Head of caudate nucleus (tissue), 42 donors: ENCODE measurements at regions not wholly inside any gene's neighbourhood (a gene's known extent, or its start where the extent isn't known, plus 50 kb on each side); places are given as distances from the start of the nearest gene placed in this dataset.
"Not testable (repeated sequence)": the region's sequence is repeated elsewhere in the genome, so short reads cannot be mapped to it uniquely, and the experiment has no call there.

Experiments
- DNase-seq, 42 donors: peaks; one replicate each; pipeline versions ENCODE4 v3.0.0 to v3.0.0-alpha.2; 2020 to 2021; ENCODE audit warnings: mixed read lengths in 7 of 42
- intact Hi-C: fragments of 100-400 bp; cut with DNase I; formaldehyde crosslinking; loops from one replicate; pipeline ENCODE4 v1.15.0; 2022

DNA sequence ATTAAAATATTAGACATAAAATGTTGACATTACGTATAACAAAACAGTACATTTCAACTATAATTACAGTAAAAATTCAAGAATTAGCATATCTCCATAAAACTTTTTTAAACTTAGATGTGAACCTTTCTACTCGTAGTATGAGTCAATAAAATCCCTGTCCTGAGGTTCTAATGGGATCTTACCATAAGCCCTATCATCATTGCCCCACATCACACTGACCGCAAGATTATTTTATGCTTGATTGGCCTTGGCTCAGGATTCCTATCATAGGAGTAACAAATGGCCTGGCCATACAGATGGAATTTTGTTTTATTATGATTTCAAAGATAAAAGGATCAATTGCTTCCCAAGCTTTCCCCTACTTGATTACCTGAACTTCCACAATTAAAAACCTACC is 238.3 kb downstream of the MEF2C start:
- intact Hi-C loops, result no loop called here
- DNase-seq, result no peak

DNA sequence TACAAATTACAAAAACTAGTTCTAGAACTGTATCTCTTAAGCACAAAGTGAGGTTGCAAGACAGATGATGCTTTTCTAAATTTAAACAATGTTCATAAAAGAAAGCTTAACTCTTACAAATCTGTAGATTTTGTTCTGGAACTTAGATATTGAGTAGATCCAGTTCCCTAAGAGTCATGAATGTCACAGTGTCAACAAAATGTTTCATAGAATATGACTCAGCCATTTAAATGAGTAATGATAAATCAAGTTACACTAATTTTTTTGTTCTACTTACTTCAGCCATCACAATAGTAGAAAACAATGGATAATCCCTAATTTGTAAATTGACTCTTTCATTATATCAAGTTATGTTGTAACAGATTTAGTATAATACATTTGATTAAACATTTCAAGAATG is 239.7 kb downstream of the MEF2C start:
- DNase-seq, result no peak
- intact Hi-C loops, result no loop called here

- intact Hi-C loops, result no loop called here
- no peak for DNase-seq
Observed at GRCh38 chr5:88634014-88634413, 249.0 kb downstream of the MEF2C start.

- intact Hi-C loops, result not testable (repeated sequence)
Observed at GRCh38 chr5:88622890-88623289, 260.1 kb downstream of the MEF2C start.

GRCh38 chr5:88615767-88616166 is 267.2 kb downstream of the MEF2C start:
- intact Hi-C loops, DNase-seq: not testable (repeated sequence)

More at GRCh38 chr5:88622890-88623289, 260.1 kb downstream of the MEF2C start:
- DNase-seq, result not testable (repeated sequence)

DNA sequence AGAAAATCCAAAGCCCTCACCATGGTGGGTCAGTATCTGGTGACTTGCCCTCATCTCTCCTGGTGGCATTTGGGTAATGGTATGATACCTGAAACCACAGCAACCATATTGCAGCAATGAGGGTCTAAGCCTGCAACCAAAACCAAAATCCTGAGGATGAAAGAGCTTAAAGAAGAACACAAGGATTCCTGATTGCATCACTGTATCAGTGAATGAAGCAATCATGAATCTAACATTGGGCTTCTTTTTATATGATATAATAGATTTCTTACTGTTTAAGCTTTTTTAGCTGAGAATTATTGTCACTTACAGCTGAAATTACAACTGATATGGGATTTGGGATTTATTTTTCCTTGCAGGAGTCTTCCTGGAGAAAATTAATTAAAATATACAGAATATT is 269.9 kb downstream of the MEF2C start:
- intact Hi-C loops, result no loop called here
- DNase-seq, result no peak

- intact Hi-C loops, result no loop called here
Observed at GRCh38 chr5:88610586-88610985, 272.4 kb downstream of the MEF2C start.

DNA sequence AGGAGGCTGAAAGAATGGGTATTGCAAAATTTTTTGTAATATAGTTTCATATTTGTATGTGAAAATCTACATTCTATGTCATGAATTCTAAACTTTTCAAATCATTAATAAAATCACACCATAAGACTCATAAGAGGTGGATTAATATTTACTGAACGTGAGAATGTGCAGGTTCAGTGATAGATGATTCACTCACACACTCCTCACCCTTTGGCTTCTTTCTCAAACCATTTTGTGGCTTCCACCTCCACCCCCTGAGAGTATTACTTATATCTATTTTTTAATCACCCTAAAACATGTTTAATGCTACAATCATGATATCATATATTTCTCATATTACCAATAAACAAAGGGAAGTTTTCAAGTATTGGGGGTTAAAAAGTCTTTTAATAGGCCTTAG is 275.5 kb downstream of the MEF2C start:
- no peak for DNase-seq
- intact Hi-C loops, result no loop called here

More at GRCh38 chr5:88610586-88610985, 272.4 kb downstream of the MEF2C start:
- no peak for DNase-seq

GRCh38 chr5:88606626-88607025 is 276.4 kb downstream of the MEF2C start:
- intact Hi-C loops, result no loop called here
- no peak for DNase-seq

DNA sequence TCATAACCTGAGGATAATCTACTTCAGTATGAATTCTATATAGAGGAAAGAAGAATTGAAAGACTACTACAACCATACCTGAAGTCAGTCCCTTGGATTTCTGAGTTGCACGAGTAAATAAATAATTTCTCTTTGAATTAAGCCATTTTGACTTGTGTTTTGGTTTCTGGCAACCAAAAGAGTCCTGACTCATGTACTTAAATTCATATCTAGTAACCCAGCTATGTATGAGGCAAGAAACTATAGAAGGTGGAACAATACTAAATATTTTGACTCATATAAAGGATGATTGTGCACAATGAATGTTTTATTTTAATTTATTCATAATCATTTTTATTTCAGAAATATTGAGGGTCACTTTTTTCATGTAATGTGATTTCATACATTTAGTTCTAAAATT is 276.8 kb downstream of the MEF2C start:
- intact Hi-C loops, result no loop called here
- DNase-seq, result no peak

DNA sequence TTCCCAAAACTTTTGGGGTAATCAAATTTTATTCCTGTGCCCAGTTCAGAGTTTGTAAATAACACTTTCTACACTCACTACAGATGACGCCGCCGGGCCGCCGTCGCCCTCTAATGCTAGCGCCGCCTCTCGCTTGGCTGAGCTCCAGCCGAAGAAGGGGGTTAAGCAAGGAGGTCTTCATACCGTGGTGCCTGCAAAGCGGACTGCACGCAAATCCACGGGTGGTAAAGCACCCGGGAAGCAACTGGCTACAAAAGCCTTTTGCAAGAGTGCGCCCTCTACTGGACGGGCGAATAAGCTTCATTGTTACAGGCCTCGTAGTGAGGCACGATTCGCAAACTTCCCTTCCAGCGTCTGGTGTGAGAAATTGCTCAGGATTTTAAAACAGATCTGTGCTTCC is 280.4 kb downstream of the MEF2C start:
- intact Hi-C loops, result no loop called here
- DNase-seq, result peak in 1 of 42 donors; percentile 2

DNA sequence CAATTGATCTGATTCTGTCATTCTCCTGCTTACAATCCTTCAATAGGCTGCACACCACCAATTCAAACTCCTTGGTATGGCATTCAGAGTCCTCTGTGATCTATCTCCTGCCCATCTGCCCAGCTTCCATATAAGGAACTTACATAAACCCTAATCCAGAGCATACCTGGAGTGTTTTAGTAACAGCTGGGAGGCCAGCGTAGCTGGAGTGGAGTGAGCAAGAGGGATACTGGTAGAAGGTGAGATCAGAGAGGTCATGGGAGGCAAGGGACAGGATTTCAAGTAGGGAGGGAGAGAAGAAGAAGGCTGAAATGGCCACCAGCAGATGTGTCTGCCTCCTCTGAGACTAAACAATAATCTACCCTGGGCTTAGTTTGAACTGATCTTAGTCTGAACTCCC is 288.5 kb downstream of the MEF2C start:
- intact Hi-C loops, result no loop called here
- no peak for DNase-seq

- no peak for DNase-seq
- intact Hi-C loops, result no loop called here
Observed at GRCh38 chr5:88588609-88589008, 294.4 kb downstream of the MEF2C start.

DNA sequence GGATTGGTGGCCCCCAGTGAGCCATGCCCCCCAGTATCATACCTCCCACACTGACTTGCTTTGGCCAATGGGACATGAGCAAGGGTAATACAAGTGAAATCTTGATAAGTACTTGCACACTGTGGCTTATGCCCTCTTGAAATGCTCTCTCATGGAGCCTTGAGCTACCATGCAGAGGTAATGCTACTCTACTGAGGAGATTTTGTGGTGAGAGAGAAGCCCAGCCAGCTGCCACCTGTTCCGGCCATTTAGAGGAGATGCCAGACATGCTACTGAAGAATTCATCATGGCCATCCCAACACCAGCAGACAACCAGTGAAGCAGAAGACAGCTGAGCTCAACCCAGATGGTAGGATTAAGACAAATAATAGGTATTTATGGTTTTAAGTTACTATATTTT is 299.5 kb downstream of the MEF2C start:
- no peak for DNase-seq
- intact Hi-C loops, result no loop called here

DNA sequence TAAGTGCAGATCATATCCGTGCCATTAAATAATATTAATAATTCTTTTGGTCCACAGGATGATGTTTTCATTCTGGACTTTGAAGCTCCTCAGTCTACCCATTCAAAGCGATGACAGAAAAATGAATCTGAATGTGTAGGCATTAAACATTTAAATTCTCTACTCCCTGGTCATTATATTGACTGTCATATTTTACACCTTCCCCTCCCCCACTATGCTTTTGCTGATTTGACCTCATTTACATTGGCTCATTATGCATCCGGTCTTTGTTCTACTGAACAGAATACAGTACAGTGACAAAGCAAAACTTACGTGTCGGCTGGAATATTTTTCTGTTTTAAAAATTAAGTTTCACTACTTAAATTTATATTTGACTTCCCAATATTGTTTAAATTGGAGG is 289.7 kb upstream of the TMEM161B start:
- intact Hi-C loops, result loop anchor here (10.0 kb wide), 1 partner anchor 116 kb away; no protein-coding TSS in a partner anchor
- no peak for DNase-seq

GRCh38 chr5:88557881-88558280 is 289.2 kb upstream of the TMEM161B start:
- DNase-seq, result no peak
- intact Hi-C loops, result loop anchor here (10.0 kb wide), 1 partner anchor 117 kb away; no protein-coding TSS in a partner anchor

DNA sequence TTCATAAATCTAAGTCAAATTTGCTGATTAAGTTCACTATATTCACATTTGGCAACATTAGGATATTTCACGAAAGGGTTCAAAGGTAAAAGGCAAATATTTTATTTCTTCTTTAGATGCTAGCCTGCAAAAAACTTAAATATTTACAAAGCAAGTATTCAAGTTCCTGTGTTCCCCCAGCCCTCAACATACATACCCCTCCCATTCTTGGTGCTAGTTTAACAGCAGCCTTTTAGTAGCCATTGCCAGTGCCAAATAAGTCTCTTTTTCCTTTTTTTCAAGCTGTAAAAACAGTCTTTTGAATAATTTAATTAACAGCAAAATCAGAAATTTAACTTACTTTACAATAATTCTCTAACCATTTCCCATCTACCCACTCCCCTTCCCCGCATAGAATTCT is 288.5 kb upstream of the TMEM161B start:
- intact Hi-C loops, result loop anchor here (10.0 kb wide), 1 partner anchor 118 kb away; no protein-coding TSS in a partner anchor
- DNase-seq, result no peak

- intact Hi-C loops, result loop anchor here (10.0 kb wide), 1 partner anchor 118 kb away; no protein-coding TSS in a partner anchor
- no peak for DNase-seq
Observed at GRCh38 chr5:88556406-88556805, 287.8 kb upstream of the TMEM161B start.

- peak in 41 of 42 donors; percentile 8 to 75 (median 40) for DNase-seq
- intact Hi-C loops, result loop anchor here (10.0 kb wide), 1 partner anchor 119 kb away; no protein-coding TSS in a partner anchor
Observed at GRCh38 chr5:88555674-88556073, 287.0 kb upstream of the TMEM161B start.

DNA sequence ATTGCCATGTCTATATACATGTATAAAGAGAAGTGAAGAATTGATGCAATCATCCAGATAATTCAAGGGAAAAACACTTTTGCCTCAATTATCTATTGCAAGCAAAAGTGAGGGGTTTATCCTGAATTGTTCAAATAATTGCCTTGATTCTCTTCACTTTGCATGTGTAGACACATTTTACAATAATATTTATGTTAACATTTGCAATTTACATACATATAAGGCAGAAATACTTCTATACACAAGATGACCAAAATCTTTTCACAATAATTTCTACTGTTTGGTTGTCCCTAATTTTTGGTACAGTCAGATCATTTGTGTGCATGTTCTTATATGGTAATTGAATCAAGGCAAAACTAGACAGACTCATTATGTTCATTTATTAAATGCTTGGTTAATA is 285.3 kb upstream of the TMEM161B start:
- no peak for DNase-seq
- intact Hi-C loops, result loop anchor here (10.0 kb wide), 1 partner anchor 121 kb away; no protein-coding TSS in a partner anchor

DNA sequence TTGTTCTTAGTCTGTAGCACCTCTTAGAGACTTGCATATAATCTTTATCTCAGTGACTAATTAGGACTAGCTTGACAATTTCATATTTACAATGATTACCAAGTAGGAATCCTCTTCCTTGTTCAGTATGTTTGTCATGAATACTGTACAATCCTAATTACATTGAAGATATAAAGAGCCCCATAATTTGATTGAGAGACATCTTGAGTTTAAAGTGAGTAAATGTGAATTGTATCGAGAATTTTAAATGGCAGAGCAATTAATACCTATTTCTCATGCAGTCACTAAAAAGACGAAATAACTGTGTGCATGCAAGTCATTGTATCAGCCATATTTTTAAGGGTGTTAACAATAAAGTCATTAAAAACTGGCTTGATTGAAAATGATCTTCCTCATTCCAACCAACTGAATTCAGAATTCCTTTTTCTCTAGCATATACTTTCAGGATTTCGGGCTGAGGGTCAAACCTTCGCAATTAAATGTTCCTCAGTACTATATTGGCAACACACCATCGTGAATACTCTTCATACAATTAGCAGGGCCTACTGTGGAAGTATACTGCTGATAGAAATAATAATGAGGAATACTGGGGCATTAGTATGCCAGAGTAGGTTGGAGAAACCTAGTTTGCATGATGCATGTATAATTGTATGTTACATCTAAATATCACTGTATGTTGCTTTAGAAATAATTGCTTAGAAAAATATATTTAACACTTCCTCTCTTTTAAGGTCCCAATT is 284.7 kb upstream of the TMEM161B start:
- intact Hi-C loops, result loop anchor here (10.0 kb wide), 1 partner anchor 121 kb away; no protein-coding TSS in a partner anchor
- no peak for DNase-seq
